C4-2B (cell line): ENCODE measurements at regions not wholly inside any gene's neighbourhood (a gene's known extent, or its start where the extent isn't known, plus 50 kb on each side); places are given as distances from the start of the nearest gene placed in this dataset.

ENCODE experiments used
- ZFX ChIP-seq: fragments of 450-650 bp; IDR thresholded peaks from 2 replicates; pipeline ENCODE4 v1.6.1; 2017
- TF ChIP-seq, protein P1 (sequence below): fragments of 450-650 bp; conservative IDR thresholded peaks from 2 replicates; pipeline ENCODE4 v1.5.1; 2017; ENCODE audit warnings: mild to moderate bottlenecking

DNA sequence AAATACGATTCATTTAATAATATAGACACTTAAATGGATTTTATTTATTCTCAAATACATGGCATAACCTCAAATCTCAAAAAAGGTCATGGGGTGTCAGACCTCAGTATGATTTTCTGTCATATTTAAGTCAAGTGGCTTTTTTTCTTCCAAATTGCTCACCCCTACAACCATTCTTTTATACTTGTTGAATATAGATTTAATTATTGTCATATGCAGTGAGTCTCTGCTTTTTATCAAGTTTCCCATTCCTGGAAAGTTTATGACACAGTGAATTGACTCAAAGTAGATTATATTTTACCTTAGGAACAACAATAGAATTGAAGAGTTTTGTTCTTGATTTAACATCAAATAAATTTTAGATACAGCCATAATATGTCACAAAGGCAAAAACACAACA lies 59.5 kb upstream of the IRF2BP2 start:
- TF ChIP-seq, protein P1, sequence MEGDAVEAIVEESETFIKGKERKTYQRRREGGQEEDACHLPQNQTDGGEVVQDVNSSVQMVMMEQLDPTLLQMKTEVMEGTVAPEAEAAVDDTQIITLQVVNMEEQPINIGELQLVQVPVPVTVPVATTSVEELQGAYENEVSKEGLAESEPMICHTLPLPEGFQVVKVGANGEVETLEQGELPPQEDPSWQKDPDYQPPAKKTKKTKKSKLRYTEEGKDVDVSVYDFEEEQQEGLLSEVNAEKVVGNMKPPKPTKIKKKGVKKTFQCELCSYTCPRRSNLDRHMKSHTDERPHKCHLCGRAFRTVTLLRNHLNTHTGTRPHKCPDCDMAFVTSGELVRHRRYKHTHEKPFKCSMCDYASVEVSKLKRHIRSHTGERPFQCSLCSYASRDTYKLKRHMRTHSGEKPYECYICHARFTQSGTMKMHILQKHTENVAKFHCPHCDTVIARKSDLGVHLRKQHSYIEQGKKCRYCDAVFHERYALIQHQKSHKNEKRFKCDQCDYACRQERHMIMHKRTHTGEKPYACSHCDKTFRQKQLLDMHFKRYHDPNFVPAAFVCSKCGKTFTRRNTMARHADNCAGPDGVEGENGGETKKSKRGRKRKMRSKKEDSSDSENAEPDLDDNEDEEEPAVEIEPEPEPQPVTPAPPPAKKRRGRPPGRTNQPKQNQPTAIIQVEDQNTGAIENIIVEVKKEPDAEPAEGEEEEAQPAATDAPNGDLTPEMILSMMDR: no peak
- no peak for TF ChIP-seq ZFX
